ENCODE measurements at regions not wholly inside any gene's neighbourhood (a gene's known extent, or its start where the extent isn't known, plus 50 kb on each side); places are given as distances from the start of the nearest gene placed in this dataset.

- no peak for DNase-seq (ENCODE audit: low read depth)
Measured at GRCh38 chr14:104271391-104271790, 133.0 kb downstream of the KIF26A start.

GRCh38 chr14:104274806-104275205 lies 136.4 kb downstream of the KIF26A start:
- no peak for DNase-seq (ENCODE audit: low read depth)

- no peak for DNase-seq (ENCODE audit: low read depth)
Measured at GRCh38 chr14:104277416-104278213, 139.2 kb downstream of the KIF26A start.

- no peak for DNase-seq (ENCODE audit: low read depth)
Measured at GRCh38 chr14:104278214-104278534, 139.8 kb downstream of the KIF26A start.

- no peak for DNase-seq (ENCODE audit: low read depth)
Measured at GRCh38 chr14:104280085-104280901, 141.9 kb downstream of the KIF26A start.

GRCh38 chr14:104280902-104281767 lies 142.7 kb downstream of the KIF26A start:
- DNase-seq (ENCODE audit: low read depth) = no peak

GRCh38 chr14:104281768-104282301 lies 143.4 kb downstream of the KIF26A start:
- no peak for DNase-seq (ENCODE audit: low read depth)

GRCh38 chr14:104282332-104283196 lies 144.2 kb downstream of the KIF26A start:
- no peak for DNase-seq (ENCODE audit: low read depth)

- no peak for DNase-seq (ENCODE audit: low read depth)
Measured at GRCh38 chr14:104283197-104284106, 145.1 kb downstream of the KIF26A start.

- DNase-seq (ENCODE audit: low read depth) = no peak
Measured at GRCh38 chr14:104284107-104284592, 145.8 kb downstream of the KIF26A start.

GRCh38 chr14:104284636-104285507 lies 146.5 kb downstream of the KIF26A start:
- no peak for DNase-seq (ENCODE audit: low read depth)

- DNase-seq (ENCODE audit: low read depth) = no peak
Measured at GRCh38 chr14:104285508-104285840, 147.1 kb downstream of the KIF26A start.

GRCh38 chr14:104286086-104286485 lies 147.7 kb downstream of the KIF26A start:
- no peak for DNase-seq (ENCODE audit: low read depth)

GRCh38 chr14:104286496-104286895 lies 148.1 kb downstream of the KIF26A start:
- no peak for DNase-seq (ENCODE audit: low read depth)

GRCh38 chr14:104287301-104288009 lies 149.1 kb downstream of the KIF26A start:
- DNase-seq (ENCODE audit: low read depth) = no peak

- DNase-seq (ENCODE audit: low read depth) = no peak
Measured at GRCh38 chr14:104288272-104288671, 149.9 kb downstream of the KIF26A start.

GRCh38 chr14:104289507-104289906 lies 151.1 kb downstream of the KIF26A start:
- no peak for DNase-seq (ENCODE audit: low read depth)
